Esophagus muscularis mucosa (tissue), 4 donors: ENCODE measurements at regions not wholly inside any gene's neighbourhood (a gene's known extent, or its start where the extent isn't known, plus 50 kb on each side); places are given as distances from the start of the nearest gene placed in this dataset.

ENCODE experiments used
- EP300 ChIP-seq: sonication (generic); formaldehyde crosslinking; IDR thresholded peaks from one replicate; pipeline ENCODE4 v1.6.1; 2017; ENCODE audit warnings: antibody characterized with exemption
- POLR2A ChIP-seq: fragments of 450-650 bp; IDR thresholded peaks from one replicate; pipeline ENCODE4 v1.6.1; 2017; ENCODE audit warnings: antibody characterized with exemption, moderate library complexity, mild to moderate bottlenecking, low read depth
- POLR2AphosphoS5 ChIP-seq, 2 donors: sonication (generic); formaldehyde crosslinking; IDR thresholded peaks; one replicate each; pipeline ENCODE4 v1.6.1; 2017; ENCODE audit warnings: antibody characterized with exemption in 2 of 2
- TF ChIP-seq, protein P1 (sequence below), 3 experiments: fragments of 200-600 bp in 2 of 3; fragments of 450-650 bp in 1 of 3; sonication (generic) in 2 of 3; IDR thresholded peaks; one replicate each; pipeline ENCODE4 v1.5.1; 2017 to 2019; ENCODE audit warnings: antibody characterized with exemption in 3 of 3, mild to moderate bottlenecking in 2 of 3, moderate library complexity in 1 of 3

- TF ChIP-seq, protein P1, sequence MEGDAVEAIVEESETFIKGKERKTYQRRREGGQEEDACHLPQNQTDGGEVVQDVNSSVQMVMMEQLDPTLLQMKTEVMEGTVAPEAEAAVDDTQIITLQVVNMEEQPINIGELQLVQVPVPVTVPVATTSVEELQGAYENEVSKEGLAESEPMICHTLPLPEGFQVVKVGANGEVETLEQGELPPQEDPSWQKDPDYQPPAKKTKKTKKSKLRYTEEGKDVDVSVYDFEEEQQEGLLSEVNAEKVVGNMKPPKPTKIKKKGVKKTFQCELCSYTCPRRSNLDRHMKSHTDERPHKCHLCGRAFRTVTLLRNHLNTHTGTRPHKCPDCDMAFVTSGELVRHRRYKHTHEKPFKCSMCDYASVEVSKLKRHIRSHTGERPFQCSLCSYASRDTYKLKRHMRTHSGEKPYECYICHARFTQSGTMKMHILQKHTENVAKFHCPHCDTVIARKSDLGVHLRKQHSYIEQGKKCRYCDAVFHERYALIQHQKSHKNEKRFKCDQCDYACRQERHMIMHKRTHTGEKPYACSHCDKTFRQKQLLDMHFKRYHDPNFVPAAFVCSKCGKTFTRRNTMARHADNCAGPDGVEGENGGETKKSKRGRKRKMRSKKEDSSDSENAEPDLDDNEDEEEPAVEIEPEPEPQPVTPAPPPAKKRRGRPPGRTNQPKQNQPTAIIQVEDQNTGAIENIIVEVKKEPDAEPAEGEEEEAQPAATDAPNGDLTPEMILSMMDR (IDR thresholded peaks at IDR 0.05), result no peak
- no peak for TF ChIP-seq POLR2AphosphoS5 (IDR thresholded peaks at IDR 0.05)
- no peak for TF ChIP-seq POLR2A
- TF ChIP-seq EP300, result no peak
Measured at GRCh38 chr15:39350785-39351184, 230.1 kb upstream of the THBS1 start.
